GM12875 (cell line): ENCODE measurements at regions not wholly inside any gene's neighbourhood (a gene's known extent, or its start where the extent isn't known, plus 50 kb on each side); places are given as distances from the start of the nearest gene placed in this dataset.

Experiments used
- H3K4me3 ChIP-seq: one replicate; pipeline ENCODE4 v1.5.1; 2011; ENCODE audit warnings: low read depth, low read length, control low read depth
- CTCF ChIP-seq: IDR thresholded peaks from 2 replicates; pipeline ENCODE4 v1.5.1; 2011; ENCODE audit warnings: low read depth, mild to moderate bottlenecking, control low read depth, inconsistent platforms, low read length, moderate library complexity, borderline replicate concordance; ENCODE audit not compliant: insufficient read depth

- no peak overlapping the region for H3K4me3 ChIP-seq
These were observed 687.1 kb upstream of the FBXO33 start for GRCh38 chr14:40119321-40119720.

GRCh38 chr14:40115583-40115982, 683.4 kb upstream of the FBXO33 start:
- H3K4me3 ChIP-seq, result no peak overlapping the region
- no peak for TF ChIP-seq CTCF

More at GRCh38 chr14:40119321-40119720, 687.1 kb upstream of the FBXO33 start:
- no peak for TF ChIP-seq CTCF

GRCh38 chr14:40113671-40114070, 681.4 kb upstream of the FBXO33 start:
- no peak for TF ChIP-seq CTCF
- H3K4me3 ChIP-seq, result no peak overlapping the region

- H3K4me3 ChIP-seq, result no peak overlapping the region
- no peak for TF ChIP-seq CTCF
These were observed 668.4 kb upstream of the FBXO33 start for GRCh38 chr14:40100544-40101196.

GRCh38 chr14:40099316-40099715, 667.1 kb upstream of the FBXO33 start:
- H3K4me3 ChIP-seq, result no peak overlapping the region
- TF ChIP-seq CTCF, result no peak

- H3K4me3 ChIP-seq, result no peak overlapping the region
- TF ChIP-seq CTCF, result no peak
These were observed 666.2 kb upstream of the FBXO33 start for GRCh38 chr14:40098468-40098867.

- TF ChIP-seq CTCF, result no peak
These were observed 664.7 kb upstream of the FBXO33 start for GRCh38 chr14:40096968-40097367.

More at GRCh38 chr14:40096968-40097367, 664.7 kb upstream of the FBXO33 start:
- H3K4me3 ChIP-seq, result no peak overlapping the region
